ENCODE measurements at regions not wholly inside any gene's neighbourhood (a gene's known extent, or its start where the extent isn't known, plus 50 kb on each side); places are given as distances from the start of the nearest gene placed in this dataset.

DNA sequence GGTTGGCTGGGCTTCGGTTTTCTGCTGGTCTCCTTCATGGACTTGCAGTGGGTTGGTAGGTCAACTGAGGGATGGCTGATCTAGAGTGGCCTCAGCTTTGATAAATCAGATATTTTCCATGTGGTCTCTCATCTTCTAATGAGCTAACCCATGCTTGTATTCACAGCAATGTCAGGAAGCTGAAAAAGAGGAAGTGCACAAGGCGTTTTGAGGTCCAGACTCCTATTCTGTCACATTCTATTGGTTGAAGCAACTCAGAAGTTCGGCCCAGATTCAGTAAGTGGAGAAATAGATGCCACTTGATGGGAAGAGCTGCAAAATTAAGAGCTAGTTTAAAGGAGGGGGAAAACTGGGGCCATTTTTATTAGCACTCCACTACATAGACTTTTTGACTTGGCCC lies 361.2 kb downstream of the DIPK2A start:
- no peak for DNase-seq (ENCODE audit: extremely low read depth, low read depth)
- H3K4me3 ChIP-seq (replicated peaks; ENCODE audit: low read depth, low read length) = no peak overlapping the region
- TF ChIP-seq, protein P1, sequence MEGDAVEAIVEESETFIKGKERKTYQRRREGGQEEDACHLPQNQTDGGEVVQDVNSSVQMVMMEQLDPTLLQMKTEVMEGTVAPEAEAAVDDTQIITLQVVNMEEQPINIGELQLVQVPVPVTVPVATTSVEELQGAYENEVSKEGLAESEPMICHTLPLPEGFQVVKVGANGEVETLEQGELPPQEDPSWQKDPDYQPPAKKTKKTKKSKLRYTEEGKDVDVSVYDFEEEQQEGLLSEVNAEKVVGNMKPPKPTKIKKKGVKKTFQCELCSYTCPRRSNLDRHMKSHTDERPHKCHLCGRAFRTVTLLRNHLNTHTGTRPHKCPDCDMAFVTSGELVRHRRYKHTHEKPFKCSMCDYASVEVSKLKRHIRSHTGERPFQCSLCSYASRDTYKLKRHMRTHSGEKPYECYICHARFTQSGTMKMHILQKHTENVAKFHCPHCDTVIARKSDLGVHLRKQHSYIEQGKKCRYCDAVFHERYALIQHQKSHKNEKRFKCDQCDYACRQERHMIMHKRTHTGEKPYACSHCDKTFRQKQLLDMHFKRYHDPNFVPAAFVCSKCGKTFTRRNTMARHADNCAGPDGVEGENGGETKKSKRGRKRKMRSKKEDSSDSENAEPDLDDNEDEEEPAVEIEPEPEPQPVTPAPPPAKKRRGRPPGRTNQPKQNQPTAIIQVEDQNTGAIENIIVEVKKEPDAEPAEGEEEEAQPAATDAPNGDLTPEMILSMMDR (IDR thresholded peaks at IDR 0.05; ENCODE audit: low read depth, low read length, missing control alignments) = no peak

DNA sequence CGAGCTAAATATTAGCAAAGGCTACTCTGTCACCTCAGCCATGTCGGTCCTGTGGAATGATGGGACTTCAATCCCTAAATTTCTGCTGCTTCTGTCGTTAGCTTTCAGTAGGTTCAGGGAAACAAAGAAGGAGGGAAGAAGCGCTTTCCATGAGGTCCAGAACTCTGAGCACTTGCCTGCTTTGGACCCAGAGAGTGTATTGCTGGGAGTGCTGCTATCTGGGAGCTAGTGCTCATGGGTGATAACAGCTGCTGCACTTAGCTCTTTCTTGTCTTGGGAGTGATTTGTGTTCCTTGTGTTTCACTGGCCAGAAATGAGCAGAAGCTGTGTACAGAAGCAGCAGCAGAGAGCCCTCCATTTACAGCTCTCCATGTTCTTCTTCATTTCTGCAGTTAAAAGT lies 369.8 kb downstream of the DIPK2A start:
- TF ChIP-seq, protein P1 (IDR thresholded peaks at IDR 0.05; ENCODE audit: low read depth, low read length, missing control alignments) = no peak
- H3K4me3 ChIP-seq (replicated peaks; ENCODE audit: low read depth, low read length) = no peak overlapping the region
- DNase-seq (ENCODE audit: extremely low read depth, low read depth) = no peak

DNA sequence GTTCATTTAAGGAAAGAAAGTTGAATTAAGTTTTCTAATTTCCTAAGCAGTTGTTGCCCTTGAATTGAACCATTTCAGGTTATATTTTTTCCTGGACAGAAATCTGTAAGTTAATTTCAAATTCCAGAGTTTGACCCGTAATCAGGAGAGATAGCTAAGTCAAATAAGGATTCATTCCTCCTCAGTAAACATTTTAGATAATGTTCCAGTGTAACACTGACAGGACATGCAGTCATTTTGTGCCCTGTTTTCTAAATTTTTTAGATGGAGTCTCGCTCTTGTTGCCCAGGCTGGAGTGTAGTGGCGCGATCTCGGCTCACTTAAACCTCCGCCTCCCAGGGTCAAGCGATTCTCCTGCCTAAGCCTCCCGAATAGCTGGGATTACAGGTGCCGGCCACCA lies 371.7 kb downstream of the DIPK2A start:
- no peak overlapping the region for H3K4me3 ChIP-seq (replicated peaks; ENCODE audit: low read depth, low read length)
- TF ChIP-seq, protein P1 (IDR thresholded peaks at IDR 0.05; ENCODE audit: low read depth, low read length, missing control alignments) = no peak
- DNase-seq (ENCODE audit: extremely low read depth, low read depth) = no peak

DNA sequence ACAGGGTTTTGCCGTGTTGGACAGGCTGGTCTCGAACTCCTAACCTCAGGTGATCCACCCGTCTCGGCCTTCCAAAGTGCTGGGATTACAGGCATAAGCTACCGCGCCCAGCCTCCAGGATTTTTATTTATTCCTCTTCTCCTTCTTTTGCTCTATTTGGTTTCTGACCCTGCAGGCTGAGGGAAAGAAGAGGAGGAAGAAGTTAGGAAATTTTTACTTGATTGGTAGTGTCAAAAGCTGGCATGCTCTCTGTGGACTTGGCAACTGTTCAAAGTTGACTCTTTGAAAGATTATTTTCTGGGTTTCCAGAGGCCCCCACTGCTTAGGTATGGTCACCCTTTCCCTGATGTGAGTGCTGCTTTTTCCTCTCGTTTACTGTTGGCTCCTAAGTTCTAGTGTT lies 372.2 kb downstream of the DIPK2A start:
- no peak for DNase-seq (ENCODE audit: extremely low read depth, low read depth)
- H3K4me3 ChIP-seq (replicated peaks; ENCODE audit: low read depth, low read length) = no peak overlapping the region
- TF ChIP-seq, protein P1 (IDR thresholded peaks at IDR 0.05; ENCODE audit: low read depth, low read length, missing control alignments) = no peak

DNA sequence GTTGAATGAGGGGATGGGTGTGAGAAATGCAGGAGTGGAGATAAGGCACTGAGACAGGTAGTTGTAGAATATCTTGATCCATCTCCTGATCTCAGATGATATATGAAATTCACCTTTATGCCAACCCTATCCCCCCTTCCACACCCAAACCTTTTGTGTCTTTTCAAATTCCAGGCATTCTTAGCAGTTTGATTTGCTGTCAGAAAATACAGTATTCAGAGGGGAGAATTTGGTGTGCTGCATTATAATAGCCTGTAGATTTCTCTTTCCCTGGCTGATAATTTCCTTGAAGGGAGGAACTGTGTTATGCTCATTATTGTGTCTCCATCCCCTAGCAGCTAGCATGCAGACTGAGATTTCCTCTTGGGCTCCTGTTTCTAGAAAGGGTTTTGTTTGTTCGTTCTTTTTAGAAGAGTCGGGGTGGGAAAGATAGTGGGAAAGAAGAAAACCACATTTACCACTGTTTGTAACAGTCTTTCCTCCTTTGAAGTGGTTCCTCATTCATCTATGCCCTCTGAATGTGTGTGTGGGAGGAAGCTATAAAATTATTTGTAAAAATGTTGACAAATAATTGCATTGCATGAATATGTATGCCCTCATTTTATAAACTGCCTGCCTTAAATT lies 373.4 kb downstream of the DIPK2A start:
- DNase-seq (ENCODE audit: extremely low read depth, low read depth) = no peak

DNA sequence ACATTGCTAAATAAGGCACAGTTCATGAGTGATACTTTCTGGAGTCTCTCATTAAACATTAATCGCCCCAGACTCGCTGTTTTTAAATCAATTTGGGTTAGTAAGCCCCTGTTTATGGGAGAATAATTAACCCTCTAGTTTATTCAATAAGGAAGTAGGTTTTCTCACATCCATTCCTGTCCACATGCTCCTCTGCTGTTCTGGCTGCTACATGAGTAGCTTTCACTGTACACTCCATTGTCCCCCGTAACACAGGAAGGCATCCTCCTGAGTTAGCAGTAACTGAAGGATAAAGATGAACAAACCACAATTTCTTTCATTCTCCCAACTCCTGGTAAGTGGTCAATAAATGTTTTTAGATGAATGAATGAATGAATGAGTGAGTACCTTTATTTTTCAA lies 378.5 kb downstream of the DIPK2A start:
- TF ChIP-seq, protein P1 (IDR thresholded peaks at IDR 0.05; ENCODE audit: low read depth, low read length, missing control alignments) = no peak
- DNase-seq (ENCODE audit: extremely low read depth, low read depth) = no peak
- no peak overlapping the region for H3K4me3 ChIP-seq (replicated peaks; ENCODE audit: low read depth, low read length)

More for the DNA sequence above, 373.4 kb downstream of the DIPK2A start:
- no peak overlapping the region for H3K4me3 ChIP-seq (replicated peaks; ENCODE audit: low read depth, low read length)
- TF ChIP-seq, protein P1 (IDR thresholded peaks at IDR 0.05; ENCODE audit: low read depth, low read length, missing control alignments) = no peak

DNA sequence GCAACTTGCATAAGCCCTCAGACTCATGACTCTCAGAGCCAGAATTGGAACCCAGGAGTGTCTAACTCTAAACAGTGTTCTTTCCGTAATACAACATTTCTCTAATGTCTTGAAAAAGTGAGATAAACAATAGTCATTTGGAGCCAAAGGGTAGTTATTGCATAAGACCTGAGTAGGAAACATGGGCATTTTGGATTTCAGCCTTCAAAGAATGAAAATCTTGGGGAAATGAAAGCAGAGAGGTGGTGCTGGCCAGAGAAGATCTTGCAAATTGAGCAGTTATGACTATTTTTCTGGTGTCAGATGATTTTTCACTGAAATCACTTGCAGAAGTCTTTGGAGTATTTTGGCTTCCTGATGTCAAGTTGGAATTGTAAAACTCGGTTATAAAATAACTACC lies 379.4 kb downstream of the DIPK2A start:
- H3K4me3 ChIP-seq (replicated peaks; ENCODE audit: low read depth, low read length) = no peak overlapping the region
- no peak for DNase-seq (ENCODE audit: extremely low read depth, low read depth)
- TF ChIP-seq, protein P1 (IDR thresholded peaks at IDR 0.05; ENCODE audit: low read depth, low read length, missing control alignments) = no peak
